HG03097 (cell line): ENCODE measurements at regions not wholly inside any gene's neighbourhood (a gene's known extent, or its start where the extent isn't known, plus 50 kb on each side); places are given as distances from the start of the nearest gene placed in this dataset.
"Not testable (repeated sequence)": the region's sequence is repeated elsewhere in the genome, so short reads cannot be mapped to it uniquely, and the experiment has no call there.

Experiments
- ATAC-seq: cut with Tn5 transposase; IDR thresholded peaks from one replicate; pipeline ENCODE4 v1.9.1; 2021; ENCODE audit not compliant: unreplicated experiment, low FRiP score

DNA sequence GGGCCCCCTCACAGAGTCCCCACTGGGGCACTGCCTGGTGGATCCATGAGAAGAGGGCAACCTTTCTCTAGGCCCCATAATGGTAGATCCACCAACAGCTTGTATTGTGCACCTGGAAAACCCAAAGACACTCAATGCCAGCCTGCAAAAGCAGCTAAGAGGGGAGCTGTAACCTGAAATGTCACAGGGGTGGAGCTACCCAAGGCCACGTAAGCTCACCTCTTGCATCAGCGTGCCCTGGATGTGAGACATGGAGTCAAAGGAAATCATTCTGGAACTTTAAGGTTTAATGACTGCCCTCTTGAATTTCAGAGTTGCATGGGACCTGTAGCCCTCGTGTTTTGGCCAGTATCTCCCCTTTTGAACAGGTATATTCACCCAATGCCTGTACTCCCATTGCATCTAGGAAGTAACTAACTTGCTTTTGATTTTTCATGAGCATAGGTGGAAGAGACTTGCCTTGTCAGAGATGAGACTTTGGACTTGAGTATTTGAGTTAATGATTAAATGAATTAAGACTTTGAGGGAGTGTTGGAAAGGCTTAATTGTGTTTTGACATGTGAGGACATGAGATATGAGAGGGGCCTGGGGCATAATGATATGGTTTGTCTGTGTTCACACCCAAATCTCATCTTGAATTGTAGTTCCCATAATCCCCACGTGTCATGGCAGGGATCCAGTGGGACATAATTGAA, 900.9 kb upstream of the ROBO1 start:
- no peak for ATAC-seq

DNA sequence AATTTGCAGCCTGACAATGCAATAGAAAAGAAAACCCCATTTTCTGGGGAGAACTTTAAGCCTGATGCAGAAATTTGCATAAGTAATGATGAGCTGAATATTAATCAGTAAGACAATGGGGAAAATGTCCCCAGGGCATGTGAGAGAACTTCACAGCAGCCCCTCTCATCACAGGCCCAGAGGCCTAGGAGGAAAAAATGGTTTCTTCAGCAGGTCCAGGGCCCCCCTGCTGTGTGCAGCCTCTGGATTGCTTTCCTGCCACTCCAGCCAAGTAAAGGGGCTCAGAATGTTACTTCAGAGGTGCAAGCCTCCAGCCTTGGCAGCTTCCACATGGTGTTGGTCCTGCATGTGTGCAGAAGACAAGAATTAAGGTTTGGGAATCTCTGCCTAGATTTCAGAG, 900.3 kb upstream of the ROBO1 start:
- no peak for ATAC-seq

DNA sequence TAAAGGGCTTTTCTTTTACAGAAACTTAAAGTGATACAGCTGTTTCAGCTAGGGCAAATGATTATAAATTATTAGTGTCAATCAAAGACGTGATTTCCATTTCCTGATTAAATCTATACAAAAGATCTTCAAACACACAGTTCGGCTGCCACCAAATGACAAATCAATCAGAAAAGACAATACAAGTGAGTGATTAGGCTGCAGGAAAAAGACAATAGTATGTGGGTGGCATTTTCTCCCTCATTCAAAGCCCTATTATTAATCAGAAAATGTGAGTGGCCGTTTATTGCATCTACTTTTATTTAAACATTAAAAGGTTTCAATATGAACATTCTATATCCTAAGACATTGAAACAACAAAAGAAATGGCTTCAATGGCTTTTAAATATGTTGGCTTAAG, 895.6 kb upstream of the ROBO1 start:
- no peak for ATAC-seq

DNA sequence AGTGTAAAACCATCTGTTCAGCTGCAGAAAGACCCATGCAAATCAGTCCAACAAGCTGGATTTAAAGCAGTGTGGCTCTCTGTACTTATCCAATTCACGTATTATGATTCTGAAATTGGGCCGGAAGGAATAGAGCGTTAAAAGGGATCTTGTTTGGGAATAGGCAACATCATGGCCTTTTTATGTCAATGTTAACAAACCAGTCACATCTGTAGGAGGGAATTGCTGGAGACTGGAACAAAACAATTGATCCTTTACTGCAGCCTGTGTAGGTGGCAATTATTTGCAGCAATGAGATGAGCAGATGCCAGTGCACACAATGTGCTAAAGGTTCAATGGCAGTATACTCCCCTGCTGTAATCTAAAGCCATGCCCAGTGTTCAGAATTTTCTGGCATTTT, 887.4 kb upstream of the ROBO1 start:
- ATAC-seq, result no peak

DNA sequence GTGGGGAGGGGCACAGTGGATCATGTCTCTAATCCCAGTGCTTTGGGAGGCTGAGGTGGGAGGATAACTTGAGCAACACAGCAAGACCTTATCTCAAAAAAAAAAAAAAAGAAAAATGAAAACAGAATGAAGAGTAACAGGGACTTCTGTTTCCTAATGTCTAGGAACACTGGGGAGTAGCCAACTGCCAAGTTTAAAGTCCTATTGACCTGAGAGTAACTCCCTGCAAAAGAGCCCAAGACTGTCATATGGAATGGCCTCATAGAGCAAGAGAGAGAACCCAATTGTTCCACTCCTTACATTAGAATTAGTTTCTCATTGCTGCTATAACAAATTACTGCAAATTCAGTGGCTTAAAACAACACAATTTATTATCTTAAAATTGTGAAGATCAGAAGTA, 881.4 kb upstream of the ROBO1 start:
- ATAC-seq, result no peak

DNA sequence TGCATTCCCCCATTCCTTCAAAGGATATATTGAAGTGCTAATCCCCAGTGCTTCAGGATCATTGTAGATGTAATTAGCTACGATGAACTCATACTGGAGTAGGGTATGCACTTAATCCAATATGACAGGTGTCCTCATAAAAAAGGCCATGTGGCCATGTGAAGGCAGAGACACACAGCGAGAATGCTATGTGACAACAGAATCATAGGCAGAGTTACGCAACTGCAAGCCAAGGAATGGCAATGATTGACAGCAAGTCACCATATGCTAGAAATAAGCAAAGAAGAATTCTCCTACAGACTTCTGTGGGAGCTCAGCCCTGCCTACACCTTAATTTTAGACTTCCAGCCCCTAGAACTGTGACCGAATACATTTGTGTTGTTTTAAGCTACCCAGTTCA, 875.6 kb upstream of the ROBO1 start:
- ATAC-seq, result no peak

DNA sequence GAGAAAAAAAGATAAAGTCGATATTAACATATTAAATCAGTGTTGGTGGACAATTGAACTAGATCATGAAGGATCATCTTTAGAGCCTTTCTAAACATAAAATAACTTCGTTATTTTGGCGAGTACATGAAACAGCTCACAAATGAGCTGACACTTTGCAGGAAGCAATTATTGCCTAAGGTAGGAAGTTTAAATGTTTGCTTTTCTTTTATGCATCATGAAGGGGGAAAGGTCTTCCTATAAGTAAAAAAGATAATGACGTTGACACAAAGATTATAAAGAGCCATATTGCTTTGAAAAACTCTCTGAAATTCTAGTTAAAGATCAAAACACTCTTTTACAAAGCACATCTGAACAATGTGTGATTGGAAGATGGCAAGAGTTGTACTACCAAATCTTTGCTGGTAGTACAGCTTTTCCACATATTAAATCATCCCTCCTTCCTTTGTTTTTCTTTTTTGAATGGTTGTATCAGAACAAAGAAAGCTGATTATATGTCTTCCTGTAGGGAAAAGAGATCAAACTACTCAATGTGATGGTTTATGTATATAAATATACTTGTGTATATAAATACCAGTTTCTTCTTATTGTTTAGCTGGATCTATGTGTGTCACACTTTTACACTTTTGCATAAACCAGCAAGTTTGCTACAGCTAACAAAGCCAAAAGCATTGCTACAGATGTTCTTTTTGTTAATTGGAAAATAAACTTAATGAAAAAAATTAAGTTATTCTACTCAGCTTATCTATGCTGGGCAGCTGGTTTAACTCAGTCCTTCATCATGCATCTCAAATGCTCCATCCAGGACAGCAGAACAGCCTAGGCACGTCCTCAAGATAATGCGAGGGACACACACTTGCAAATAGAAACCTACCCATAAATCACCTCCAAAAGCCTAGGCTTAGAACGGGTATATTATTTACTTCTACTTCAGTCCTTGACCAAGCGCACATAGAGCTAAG, 850.8 kb upstream of the ROBO1 start:
- ATAC-seq, result no peak

DNA sequence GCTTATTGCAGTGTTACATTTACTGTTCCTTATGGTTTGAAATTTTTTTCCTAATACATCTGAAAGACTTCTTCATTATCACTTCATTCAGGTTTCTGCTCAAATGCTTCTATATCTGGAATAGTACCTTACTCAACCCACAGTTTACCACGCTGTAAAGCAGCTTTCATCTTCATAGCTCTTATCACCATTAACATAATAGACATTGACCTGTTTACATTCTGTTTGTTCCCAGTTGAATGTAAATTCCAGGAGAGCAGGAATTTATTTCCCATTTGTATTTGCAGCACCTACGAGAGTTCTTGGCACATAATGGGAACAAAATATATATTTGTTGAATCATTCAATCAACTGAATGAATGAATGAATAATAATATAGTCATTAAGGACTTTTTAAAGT, 844.6 kb upstream of the ROBO1 start:
- ATAC-seq, result no peak

DNA sequence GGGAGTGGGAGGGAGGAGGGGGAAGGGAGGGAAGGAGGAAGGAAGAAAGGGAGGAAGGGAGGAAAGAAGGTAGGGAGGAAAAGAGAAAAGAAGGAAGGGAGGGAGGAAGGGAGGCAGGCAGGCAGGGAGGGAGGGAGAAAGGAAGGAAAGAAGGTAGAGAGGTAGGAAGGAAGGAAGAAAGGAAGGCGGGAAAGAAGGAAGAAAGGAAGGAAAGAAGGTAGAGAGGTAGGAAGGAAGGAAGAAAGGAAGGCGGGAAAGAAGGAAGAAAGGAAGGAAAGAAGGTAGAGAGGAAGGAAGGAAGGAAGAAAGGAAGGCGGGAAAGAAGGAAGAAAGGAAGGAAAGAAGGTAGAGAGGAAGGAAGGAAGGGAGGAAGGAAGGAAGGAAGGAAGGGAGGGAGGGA, 840.3 kb upstream of the ROBO1 start:
- ATAC-seq, result not testable (repeated sequence)

DNA sequence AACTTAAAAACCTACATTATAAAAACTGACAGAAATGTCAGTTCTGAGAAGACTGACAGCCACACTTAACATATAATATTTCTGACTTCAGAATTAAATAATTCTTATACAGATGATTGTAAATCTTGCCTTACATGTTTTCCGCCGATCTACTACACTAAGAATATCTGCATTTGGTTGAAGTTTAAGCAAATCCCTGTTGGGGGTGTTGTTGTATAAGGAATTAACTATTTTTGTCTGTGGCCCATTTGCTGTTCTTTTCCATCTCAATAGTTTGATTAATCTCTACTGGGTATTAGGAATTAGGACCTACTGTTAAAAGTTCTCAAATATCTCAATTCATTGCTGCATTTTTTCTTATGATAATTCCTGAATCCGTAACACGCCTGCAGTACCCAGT, 838.3 kb upstream of the ROBO1 start:
- no peak for ATAC-seq

DNA sequence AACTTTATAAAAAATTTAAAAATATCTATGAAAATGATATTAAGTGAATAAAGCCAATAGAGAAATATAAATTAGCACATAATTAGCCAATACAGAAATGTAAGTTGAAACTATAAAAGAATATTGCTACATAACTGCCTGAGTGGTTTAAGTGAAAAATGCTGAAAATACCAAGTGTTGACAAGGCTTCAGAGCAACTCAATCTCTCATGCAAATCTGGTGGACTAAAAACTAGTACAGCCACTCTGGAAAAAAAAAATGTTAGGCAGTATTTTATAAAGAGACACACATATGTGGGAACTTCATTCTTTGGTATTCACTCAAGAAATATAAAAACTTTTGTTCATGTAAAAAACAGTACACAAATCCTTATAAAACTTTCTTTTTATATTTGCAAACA, 833.7 kb upstream of the ROBO1 start:
- ATAC-seq, result no peak

DNA sequence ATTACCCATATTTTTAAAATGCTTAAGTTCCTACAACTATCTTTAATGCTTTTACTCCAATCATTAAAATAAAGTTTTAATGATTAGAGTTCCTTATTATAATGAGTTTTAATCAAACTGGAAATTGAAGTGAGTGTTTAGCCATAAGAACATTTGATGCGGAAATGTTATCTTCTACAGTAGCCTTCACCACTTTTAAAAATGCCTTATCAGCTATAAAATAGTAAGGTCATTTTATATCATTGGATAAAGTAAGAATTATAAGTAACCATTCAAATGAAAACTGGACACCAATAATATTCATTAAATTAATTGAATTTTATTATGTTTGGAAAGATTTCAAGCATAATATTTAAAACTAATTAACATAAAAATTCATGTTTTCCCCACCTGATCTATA, 825.0 kb upstream of the ROBO1 start:
- no peak for ATAC-seq

DNA sequence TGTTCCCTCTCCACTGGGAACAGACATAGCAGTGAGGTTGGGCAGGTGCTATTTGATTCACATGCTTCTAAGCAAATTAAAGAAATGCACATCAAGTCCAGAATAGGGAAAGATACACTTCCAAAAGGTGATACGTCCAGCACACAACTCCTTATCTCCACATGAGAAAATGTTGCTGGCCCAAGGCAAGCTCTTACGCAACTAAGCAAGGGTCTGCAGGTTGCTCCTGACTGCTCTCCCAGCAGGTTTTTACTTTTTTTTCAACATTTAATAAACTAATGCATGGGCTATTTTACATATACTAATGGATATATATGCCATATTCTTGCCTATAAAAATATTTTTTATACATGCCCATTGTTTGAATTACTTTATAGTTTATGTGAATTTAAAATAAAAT, 818.5 kb upstream of the ROBO1 start:
- ATAC-seq, result no peak

DNA sequence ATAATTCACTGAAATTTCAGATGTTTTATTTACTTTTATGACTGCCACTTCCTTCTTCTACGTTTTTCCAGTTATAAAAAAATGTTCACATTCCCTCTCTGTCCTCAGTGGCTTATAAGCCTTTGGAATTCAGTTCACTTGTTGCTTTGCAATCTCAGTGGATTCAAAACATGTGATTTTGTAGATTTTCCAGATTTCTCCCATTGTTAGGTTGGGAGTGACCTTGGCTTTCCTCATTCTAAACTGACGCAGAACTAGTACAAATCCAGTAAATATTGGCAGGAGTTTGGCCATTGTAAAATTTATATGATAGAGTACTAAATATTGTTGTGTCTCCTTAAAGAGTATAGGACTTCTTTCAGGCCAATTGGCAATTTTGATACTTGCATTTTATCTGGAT, 812.3 kb upstream of the ROBO1 start:
- ATAC-seq, result no peak

DNA sequence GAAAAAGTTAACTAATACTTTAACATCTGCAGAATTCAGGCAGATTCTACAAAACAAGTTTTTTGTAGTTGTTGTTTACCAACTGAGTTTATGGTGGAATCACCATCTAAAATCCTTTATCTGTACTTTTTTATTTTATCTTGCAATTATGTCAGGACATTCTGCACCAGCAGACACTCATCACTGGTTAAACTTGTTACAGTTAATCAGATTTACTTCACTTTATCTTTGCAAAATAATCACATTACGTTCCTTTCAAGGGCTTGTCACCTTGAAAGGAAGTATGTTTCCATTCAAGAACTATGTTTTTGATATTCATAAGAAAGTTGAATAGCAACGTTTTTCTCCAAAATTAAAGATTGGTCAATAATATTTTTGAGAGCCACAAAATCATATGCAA, 796.6 kb upstream of the ROBO1 start:
- no peak for ATAC-seq

DNA sequence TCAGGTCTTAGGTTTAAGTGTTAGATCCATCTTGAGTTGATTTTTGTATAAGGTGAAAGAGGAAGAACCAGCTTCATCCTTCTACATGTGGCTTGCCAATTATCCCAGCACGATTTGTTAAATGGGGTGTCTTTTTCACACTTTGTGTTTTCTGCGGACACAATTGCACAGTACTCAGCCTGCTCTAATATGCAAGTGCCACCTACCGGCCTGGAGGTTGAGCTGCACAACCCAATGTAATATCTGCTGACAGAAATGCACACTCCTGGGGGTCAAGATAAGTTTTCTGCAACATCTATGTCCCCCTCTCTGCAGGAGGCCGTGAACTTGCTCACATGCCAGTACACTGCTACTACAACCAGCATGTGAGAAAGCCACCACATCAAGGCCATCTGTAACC, 791.9 kb upstream of the ROBO1 start:
- no peak for ATAC-seq

DNA sequence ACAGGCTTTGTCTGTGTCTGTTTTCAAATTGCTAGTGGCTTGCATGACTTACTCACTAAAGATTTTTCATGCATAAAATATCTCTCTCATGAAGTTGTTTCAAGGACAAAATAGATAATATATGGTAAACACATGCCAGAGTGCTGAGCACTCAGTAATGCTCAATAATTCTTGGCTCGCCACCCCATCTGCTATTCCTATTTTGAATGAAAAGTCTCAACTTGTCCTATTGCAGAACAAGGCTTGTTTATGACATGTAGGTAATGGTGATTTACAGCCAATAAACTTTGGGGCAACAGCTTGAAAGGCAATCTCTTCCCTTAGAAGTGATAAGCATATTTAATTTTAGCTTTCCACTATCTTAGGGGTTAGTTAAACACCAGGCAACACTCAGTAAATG, 789.0 kb upstream of the ROBO1 start:
- ATAC-seq, result no peak

DNA sequence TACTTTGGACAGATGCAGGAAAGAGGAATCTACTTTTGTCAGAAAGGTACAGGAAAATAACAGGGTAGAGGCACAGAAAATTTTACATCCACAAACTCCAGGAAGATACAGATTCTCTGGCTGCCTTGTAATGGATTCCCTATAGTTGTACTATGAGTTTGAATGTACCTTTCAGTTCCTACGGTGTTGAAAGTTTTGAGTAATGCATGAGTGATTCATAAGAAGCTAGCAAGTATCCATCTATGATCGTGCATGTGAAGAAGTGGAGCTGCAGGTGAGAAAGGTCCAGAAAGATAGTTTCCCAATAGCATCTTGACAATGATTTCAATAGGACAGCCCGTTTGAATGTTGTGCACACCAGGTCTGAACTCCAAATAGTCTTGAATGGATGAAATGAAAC, 786.5 kb upstream of the ROBO1 start:
- ATAC-seq, result no peak

DNA sequence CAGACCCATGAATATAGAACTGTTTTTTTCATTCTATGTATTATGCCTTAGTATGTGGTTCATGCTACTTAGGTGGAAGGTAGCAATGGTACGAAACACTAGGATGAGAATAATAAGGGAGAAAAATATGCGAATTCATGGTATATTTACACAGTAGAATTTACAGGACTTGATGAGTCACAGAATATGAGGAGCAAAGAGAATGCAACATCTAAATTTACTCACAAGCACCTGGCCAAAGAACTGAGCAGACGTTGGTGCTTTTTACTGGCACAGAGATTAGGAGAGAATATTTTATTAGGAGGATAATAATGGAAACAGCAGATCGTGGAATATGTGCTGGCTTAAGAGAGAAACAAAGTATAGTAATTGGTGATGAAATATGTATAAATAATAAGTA, 785.4 kb upstream of the ROBO1 start:
- no peak for ATAC-seq

DNA sequence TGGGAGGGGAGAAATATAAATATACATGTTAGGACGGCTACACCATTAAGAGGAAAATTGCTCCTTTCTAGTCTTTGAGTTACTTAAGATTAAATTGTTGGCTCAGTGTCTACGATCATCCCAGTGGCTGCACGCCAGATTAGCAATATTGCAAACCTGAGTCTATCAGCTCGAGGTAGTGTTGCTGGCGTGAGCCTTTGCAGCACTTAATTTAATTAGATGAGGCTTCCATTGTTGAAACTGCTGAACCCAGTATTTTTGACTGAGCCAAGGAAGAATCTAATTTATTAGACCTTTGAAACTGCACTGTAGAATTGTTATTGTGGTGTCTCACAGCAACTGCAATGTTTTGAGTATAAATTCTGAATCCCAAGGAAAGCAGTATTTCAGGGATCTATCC, 782.4 kb upstream of the ROBO1 start:
- no peak for ATAC-seq

DNA sequence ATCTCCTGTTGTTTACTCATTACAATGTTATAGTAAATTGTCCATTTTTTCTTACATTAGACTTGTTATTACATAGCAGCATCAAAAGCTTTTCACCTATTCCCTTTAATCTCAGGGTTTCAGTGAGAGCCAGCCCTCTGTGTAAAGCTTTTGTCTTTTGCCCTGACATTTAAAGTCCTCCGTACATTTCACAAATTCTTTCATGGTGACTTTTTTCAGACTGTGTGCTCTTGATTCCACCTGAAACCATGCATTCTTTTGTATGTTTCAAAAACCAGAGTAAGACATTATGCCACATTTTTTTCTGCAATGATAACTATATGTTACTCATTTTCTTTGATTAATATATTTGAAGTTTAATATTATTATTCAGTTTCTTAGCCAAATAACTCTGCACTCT, 781.4 kb upstream of the ROBO1 start:
- ATAC-seq, result no peak

DNA sequence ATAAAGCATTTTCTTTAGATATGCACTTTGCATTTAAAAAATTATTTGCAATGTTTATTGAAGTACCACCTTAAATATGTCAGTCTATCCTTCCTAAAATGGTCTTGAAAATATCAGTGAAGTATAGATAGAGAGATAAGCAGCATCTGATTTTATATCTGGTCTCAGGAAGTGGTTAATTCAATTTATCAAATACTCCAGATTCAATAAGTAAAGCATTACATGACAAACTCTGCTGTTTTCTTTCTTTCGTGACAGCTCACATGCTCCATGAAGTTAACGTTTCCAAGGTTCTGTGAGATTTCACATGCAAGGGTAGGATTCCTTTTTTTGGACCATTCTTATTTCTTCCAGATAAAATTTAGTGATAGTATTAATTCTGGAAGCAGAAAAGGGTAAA, 775.4 kb upstream of the ROBO1 start:
- ATAC-seq, result no peak
